Kidney (tissue), 13 donors: ENCODE measurements at regions not wholly inside any gene's neighbourhood (a gene's known extent, or its start where the extent isn't known, plus 50 kb on each side); places are given as distances from the start of the nearest gene placed in this dataset.

Experiments
- DNase-seq, 5 donors: peaks; one replicate each; pipeline ENCODE4 v3.0.0-alpha.2; 2013 to 2020
- FAIRE-seq: peaks from 2 replicates; lab custom pipeline; 2012; peaks lifted over from hg19 to GRCh38; lab: Jason Lieb, UNC
- H3K27ac ChIP-seq, 2 donors: one replicate each; pipeline ENCODE4 v1.7.0; 2013; ENCODE audit warnings: low read depth in 2 of 2, low read length in 2 of 2, inconsistent platforms in 1 of 2
- H3K27me3 ChIP-seq: one replicate; pipeline ENCODE4 v1.7.1; 2013; ENCODE audit warnings: low read length, inconsistent platforms; ENCODE audit not compliant: control insufficient read depth, insufficient read depth
- H3K36me3 ChIP-seq, 3 donors: one replicate each; pipeline versions ENCODE4 v1.7.0 to v1.7.1; 2013; ENCODE audit warnings: low read length in 3 of 3, control low read depth in 1 of 3, inconsistent platforms in 1 of 3; ENCODE audit not compliant: insufficient read depth in 3 of 3, control insufficient read depth in 2 of 3
- H3K4me1 ChIP-seq, 3 donors: one replicate each; pipeline versions ENCODE4 v1.7.0 to v1.7.1; 2013; ENCODE audit warnings: low read length in 3 of 3, inconsistent platforms in 1 of 3, low read depth in 1 of 3; ENCODE audit not compliant: control insufficient read depth in 2 of 3, insufficient read depth in 2 of 3
- H3K4me3 ChIP-seq, 3 donors: one replicate each; pipeline versions ENCODE4 v1.7.0 to v1.8.1; 2013; ENCODE audit warnings: low read length in 3 of 3, control low read depth in 1 of 3, inconsistent platforms in 1 of 3
- H3K9ac ChIP-seq, 3 donors: one replicate each; pipeline versions ENCODE4 v1.7.0 to v1.7.1; 2013; ENCODE audit warnings: low read length in 3 of 3, control low read depth in 1 of 3, inconsistent platforms in 1 of 3
- H3K9me3 ChIP-seq, 3 donors: one replicate each; pipeline versions ENCODE4 v1.7.0 to v1.7.1; 2013; ENCODE audit warnings: low read length in 3 of 3, control low read depth in 1 of 3, inconsistent platforms in 1 of 3; ENCODE audit not compliant: control insufficient read depth in 2 of 3, insufficient read depth in 1 of 3
- CTCF ChIP-seq: IDR thresholded peaks from 3 replicates; pipeline ENCODE4 v1.5.1; 2012; ENCODE audit warnings: mild to moderate bottlenecking, moderate library complexity, borderline replicate concordance; ENCODE audit not compliant: insufficient read depth; ENCODE audit errors: extremely low read depth
- intact Hi-C: fragments of 100-400 bp; cut with DNase I; formaldehyde crosslinking; loops from one replicate; pipeline ENCODE4 v1.11.1; 2022
- donor health status: control.
- donor health status: control.
- donor health status: control.
- donor health status: control.
- donor health status: control.
- donor health status: DM: yes; HTN: yes; CAD: no.
- donor health status: Normal renal cell carcinoma (clear cell type).

- TF ChIP-seq CTCF: no peak
- no peak overlapping the region for H3K4me3 ChIP-seq
- no peaks in the 10 kb centered on the region for H3K9me3 ChIP-seq
- H3K27ac ChIP-seq: no peak overlapping the region
- intact Hi-C loops: no loop called here
- no peaks in the 10 kb centered on the region for H3K36me3 ChIP-seq
- no peak for FAIRE-seq
- no peaks in the 10 kb centered on the region for H3K27me3 ChIP-seq
- H3K9ac ChIP-seq: no peak overlapping the region
- no peaks in the 10 kb centered on the region for H3K4me1 ChIP-seq
- DNase-seq: no peak
Observed at GRCh38 chr9:105193560-105193959, 50.9 kb upstream of the SLC44A1 start.

- DNase-seq (no peak), FAIRE-seq (no peak)
- Histone ChIP-seq H3K4me1 (no peaks in the 10 kb centered on the region), H3K9me3 (no peaks in the 10 kb centered on the region), H3K27ac (no peak overlapping the region), H3K4me3 (no peak overlapping the region), H3K36me3 (no peaks in the 10 kb centered on the region), H3K27me3 (no peaks in the 10 kb centered on the region), H3K9ac (no peak overlapping the region)
- intact Hi-C loops: no loop called here
- no peak for TF ChIP-seq CTCF
Observed at GRCh38 chr9:105194234-105194633, 50.2 kb upstream of the SLC44A1 start.
